Heart right ventricle (tissue), 16 donors: ENCODE measurements at regions not wholly inside any gene's neighbourhood (a gene's known extent, or its start where the extent isn't known, plus 50 kb on each side); places are given as distances from the start of the nearest gene placed in this dataset.
"Not testable (repeated sequence)": the region's sequence is repeated elsewhere in the genome, so short reads cannot be mapped to it uniquely, and the experiment has no call there.

Experiments
- ATAC-seq, 8 donors: fragments of 200-7000 bp; cut with Tn5 transposase; one replicate each; pipeline ENCODE4 v1.9.1; 2020; ENCODE audit warnings: mild to moderate bottlenecking in 8 of 8, moderate library complexity in 8 of 8, moderate number of reproducible peaks in 1 of 8
- DNase-seq, 2 donors: peaks; one replicate each; pipeline ENCODE4 v3.0.0-alpha.2; 2020
- H3K27ac ChIP-seq, 10 donors: fragments of 200-600 bp; sonication (generic) in 2 of 10; one replicate each; pipeline versions ENCODE4 v1.5.0 to v1.8.0; 2020 to 2022; ENCODE audit warnings: mild to moderate bottlenecking in 3 of 10
- H3K27me3 ChIP-seq, 7 donors: fragments of 200-600 bp; one replicate each; pipeline ENCODE4 v1.8.0; 2021 to 2022; ENCODE audit warnings: mild to moderate bottlenecking in 2 of 7
- H3K36me3 ChIP-seq, 9 donors: fragments of 200-600 bp; sonication (generic) in 1 of 9; one replicate each; pipeline versions ENCODE4 v1.5.0 to v1.8.0; 2020 to 2022; ENCODE audit warnings: mild to moderate bottlenecking in 2 of 9
- H3K4me1 ChIP-seq, 9 donors: fragments of 200-600 bp; sonication (generic) in 1 of 9; one replicate each; pipeline versions ENCODE4 v1.5.0 to v1.8.0; 2020 to 2022; ENCODE audit warnings: mild to moderate bottlenecking in 4 of 9
- H3K4me3 ChIP-seq, 10 donors: fragments of 200-600 bp; sonication (generic) in 2 of 10; one replicate each; pipeline versions ENCODE4 v1.5.0 to v1.8.0; 2020 to 2022; ENCODE audit warnings: mild to moderate bottlenecking in 7 of 10, moderate library complexity in 2 of 10
- H3K9me3 ChIP-seq, 11 donors: fragments of 200-600 bp in 10 of 11; sonication (generic) in 2 of 11; one replicate each; pipeline versions ENCODE4 v1.5.0 to v1.8.0; 2013 to 2022; ENCODE audit warnings: mild to moderate bottlenecking in 2 of 11, control low read depth in 1 of 11, moderate library complexity in 1 of 11
- CTCF ChIP-seq, 9 donors: fragments of 200-600 bp; sonication (generic) in 2 of 9; IDR thresholded peaks; one replicate each; pipeline versions ENCODE4 v1.5.0 to v1.8.0; 2021 to 2022; ENCODE audit warnings: antibody characterized with exemption in 9 of 9, mild to moderate bottlenecking in 5 of 9, moderate library complexity in 1 of 9
- WGBS, 2 donors: extraction: QIAGEN DNeasy Blood & Tissue Kit; methylation state at CpG; one replicate each; pipeline ENCODE4 v1.1.7; 2013; ENCODE audit warnings: inconsistent platforms in 1 of 2; 5-methylcytosine and 5-hydroxymethylcytosine counted together
- intact Hi-C, 10 donors: fragments of 100-400 bp; cut with DNase I; formaldehyde crosslinking; loops; one replicate each; pipeline versions ENCODE4 v1.11.1 to v1.14.2; 2022
- donor health status: Arrhythmogenic right ventricular cardiomyopathy.
- donor health status: ischemic (EF 13 %, LVEDD 7.1; RV severe dilation, severe dysfunction).
- donor health status: healthy with polysubstance abuse.
- donor health status: DM: no; HTN: yes; CAD: no.
- donor health status: DM: no; HTN: no; CAD: no.
- donor health status: ischemic (EF 25% LVEDD 6.9; RV normal size, moderate dysfunction).
- donor health status: ischemic (EF 25% LVEDD 5.7; RV mildly dilated, moderate dysfunction).
- donor health status: healthy.
- donor health status: DM: yes; HTN: yes; CAD: no.
- donor health status: Ischemic cardiomyopathy.
- donor health status: ischemic (EF 35%, LVEDD 5.7; RV mildly dilated, moderate dysfunction).
- donor health status: nonischemic (EF 11% LVEDD 7.7; RV severe dilation, severe dysfunction).
- donor health status: DM: yes; HTN: yes; CAD: no.
- donor health status: PGD.
- donor health status: ischemic (EF 29% LVEDD 5.4; RV normal size, mild dysfunction).
- donor health status: nonischemic (EF 23%, LVEDD 6.1; RV moderate dilation, normal function).

GRCh38 chr5:56048124-56048523 lies 53.4 kb upstream of the IL6ST start:
- Histone ChIP-seq H3K4me3 (no peak overlapping the region), H3K27me3 (no peaks in the 10 kb centered on the region), H3K9me3 (peaks cover 0 to 8% (median 0%) of the 10 kb centered on the region in 11 donors), H3K27ac (no peak overlapping the region), H3K36me3 (no peaks in the 10 kb centered on the region), H3K4me1 (peaks cover 0 to 37% (median 14%) of the 10 kb centered on the region in 9 donors)
- 89 to 91% methylated on average over 5 of the region's 5 CpGs for WGBS, 2 donors
- ATAC-seq (no peak), DNase-seq (no peak)
- intact Hi-C loops, result loop anchor here in 1 of 10 donors (5.0 kb wide), 1 partner anchor 51 kb away; no protein-coding TSS in a partner anchor
- TF ChIP-seq CTCF (IDR thresholded peaks at IDR 0.05), result no peak

DNA sequence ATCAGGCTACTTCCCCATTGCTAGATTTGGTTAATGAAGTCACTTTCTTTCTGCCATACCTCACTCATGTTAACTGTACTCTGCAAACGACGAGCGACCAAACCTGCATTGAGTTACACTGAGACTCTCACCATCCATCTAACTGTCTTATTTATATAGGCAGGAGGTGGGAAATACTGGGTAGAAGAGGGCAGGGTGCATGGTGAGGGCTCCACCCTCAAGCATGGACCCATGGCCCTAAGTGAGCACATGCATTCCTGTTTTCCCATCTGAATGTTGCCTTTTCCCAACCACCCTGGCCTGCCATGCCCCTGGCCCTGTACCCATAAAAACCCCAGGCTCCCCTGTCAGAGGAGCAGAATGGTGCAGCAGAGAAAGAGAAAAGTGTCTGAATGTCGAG lies 52.7 kb upstream of the IL6ST start:
- ATAC-seq (no peak), DNase-seq (no peak)
- H3K4me1 ChIP-seq, result peaks cover 0 to 39% (median 14%) of the 10 kb centered on the region in 9 donors
- 93 to 99% methylated on average over 4 of the region's 4 CpGs for WGBS, 2 donors
- peaks cover 0 to 5% (median 0%) of the 10 kb centered on the region in 11 donors for H3K9me3 ChIP-seq
- intact Hi-C loops, result loop anchor here in 1 of 10 donors (5.0 kb wide), 1 partner anchor 50 kb away; no protein-coding TSS in a partner anchor
- no peak overlapping the region for H3K27ac ChIP-seq
- H3K36me3 ChIP-seq, result no peaks in the 10 kb centered on the region
- H3K4me3 ChIP-seq, result no peak overlapping the region
- TF ChIP-seq CTCF (IDR thresholded peaks at IDR 0.05), result no peak
- no peaks in the 10 kb centered on the region for H3K27me3 ChIP-seq

GRCh38 chr5:56045469-56045868 lies 50.7 kb upstream of the IL6ST start:
- Histone ChIP-seq H3K4me3 (no peak overlapping the region), H3K27me3 (no peaks in the 10 kb centered on the region), H3K36me3 (no peaks in the 10 kb centered on the region), H3K4me1 (peaks cover 0 to 30% (median 10%) of the 10 kb centered on the region in 9 donors), H3K27ac (no peak overlapping the region), H3K9me3 (peaks cover 0 to 5% (median 0%) of the 10 kb centered on the region in 11 donors)
- ATAC-seq (no peak), DNase-seq (no peak)
- intact Hi-C loops, result loop anchor here in 1 of 10 donors (5.0 kb wide), 1 partner anchor 48 kb away; no protein-coding TSS in a partner anchor
- no peak for TF ChIP-seq CTCF (IDR thresholded peaks at IDR 0.05)
- 96 to 100% methylated on average over 5 of the region's 5 CpGs for WGBS, 2 donors

DNA sequence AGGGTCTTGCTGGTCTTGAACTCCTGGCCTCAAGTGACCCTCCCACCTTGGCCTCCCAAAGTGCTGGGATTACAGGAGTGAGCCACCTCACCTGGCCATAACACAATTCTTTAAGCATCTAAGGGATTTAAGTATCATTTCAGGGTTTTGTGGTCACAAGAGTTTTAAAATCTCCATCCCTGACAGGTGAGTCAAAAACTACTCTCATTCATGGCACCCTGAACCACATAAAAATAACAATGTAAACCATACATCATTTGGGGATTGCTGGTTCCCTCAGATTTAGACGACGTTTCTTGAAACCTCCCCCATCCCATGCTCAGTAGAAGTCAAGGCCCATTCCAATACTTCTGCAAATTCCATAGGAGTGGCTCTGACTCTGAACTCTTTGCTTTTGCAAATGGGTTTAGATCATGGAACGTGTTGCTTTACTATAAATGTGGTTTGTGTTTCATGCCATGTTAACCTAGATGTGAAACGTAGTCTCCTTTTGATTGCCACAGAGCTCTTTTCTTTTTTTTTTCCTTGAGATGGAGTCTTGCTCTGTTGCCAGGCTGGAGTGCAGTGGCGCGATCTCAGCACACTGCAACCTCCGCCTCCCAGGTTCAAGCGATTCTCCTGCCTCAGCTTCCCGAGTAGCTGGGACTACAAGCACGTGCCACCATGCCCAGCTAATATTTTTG lies 50.1 kb upstream of the IL6ST start:
- not testable (repeated sequence) for H3K9me3 ChIP-seq, H3K27ac ChIP-seq, H3K4me3 ChIP-seq, DNase-seq, ATAC-seq, H3K36me3 ChIP-seq, H3K27me3 ChIP-seq
- intact Hi-C loops, result loop anchor here in 1 of 10 donors (5.0 kb wide), 1 partner anchor 48 kb away; no protein-coding TSS in a partner anchor
- WGBS, 2 donors, result 95 to 96% methylated on average over 10 of the region's 10 CpGs
- H3K4me1 ChIP-seq, result peaks cover 0 to 24% (median 5%) of the 10 kb centered on the region in 9 donors
